ENCODE measurements at regions not wholly inside any gene's neighbourhood (a gene's known extent, or its start where the extent isn't known, plus 50 kb on each side); places are given as distances from the start of the nearest gene placed in this dataset.

DNA sequence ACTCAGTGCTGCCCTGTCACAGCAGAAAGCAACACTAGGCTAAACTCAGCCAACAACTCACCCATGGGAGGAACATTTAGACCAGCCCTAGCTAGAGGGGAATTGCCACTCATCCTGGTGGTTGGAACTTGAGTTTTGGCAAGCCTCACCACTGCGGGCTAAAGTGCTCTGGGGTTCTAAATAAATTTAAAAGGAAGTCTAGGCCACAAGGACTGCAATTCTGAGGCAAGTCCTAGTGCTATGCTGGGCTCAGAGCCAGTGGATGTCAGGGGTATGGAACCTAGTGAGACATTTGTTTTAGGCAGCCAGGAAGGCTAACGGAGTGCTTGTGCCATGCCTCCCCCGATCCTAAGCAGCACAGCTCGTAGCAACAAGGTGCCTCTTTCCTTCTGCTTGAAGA is 78.0 kb downstream of the RGS13 start:
- no peak for DNase-seq (ENCODE audit: low spot score)

DNA sequence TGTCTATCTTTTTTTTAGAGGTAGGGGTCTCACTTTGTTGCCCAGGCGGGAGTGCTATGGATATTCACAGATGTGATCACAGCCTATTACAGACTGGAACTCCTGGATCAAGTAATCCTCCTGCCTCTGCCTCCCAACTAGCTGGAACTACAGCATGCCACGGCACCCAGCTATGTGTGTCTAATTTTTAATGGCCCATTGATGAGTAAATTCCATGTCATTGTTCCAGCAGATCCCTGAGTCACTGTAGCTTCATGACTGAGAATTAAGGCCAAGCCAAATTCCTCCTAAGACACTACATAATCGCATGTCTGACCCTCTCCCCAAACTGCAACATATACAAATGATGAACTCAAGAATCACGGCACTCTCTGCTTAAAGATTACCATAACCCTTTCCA is 84.2 kb upstream of the RGS2 start:
- DNase-seq (ENCODE audit: low spot score), result no peak

DNA sequence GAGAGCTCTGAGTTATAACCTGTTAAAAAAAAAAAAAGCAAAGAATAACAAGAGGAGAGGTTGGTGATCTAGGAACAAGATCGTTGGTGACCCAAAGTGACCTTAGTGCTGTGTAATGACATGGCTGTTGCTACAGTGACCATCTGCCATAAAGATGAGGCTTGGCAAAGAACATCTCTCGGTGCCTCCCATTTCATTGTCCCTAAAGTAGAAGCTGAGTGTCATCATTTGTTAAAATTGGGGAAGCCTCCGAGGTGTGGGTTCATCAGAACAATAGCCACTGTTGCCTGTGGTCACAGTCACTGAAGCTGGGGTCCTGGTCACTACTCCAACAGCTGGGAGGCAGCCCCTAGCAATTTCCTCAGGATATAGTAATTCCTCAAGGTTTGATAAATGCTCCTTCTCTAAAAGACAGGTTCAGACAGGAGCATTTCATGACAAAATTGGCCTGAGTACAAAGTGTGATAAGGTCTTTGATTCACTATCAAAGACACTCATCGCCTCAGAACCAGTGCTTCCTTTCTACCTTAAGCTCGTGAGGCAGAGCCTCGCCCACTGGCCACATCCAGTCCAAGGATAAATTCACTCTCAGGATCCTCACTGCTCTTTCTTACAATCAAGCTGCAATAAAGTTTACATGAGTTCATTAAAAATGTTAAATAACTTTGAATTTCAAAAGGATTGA is 81.9 kb upstream of the RGS2 start:
- no peak for DNase-seq (ENCODE audit: low spot score)

DNA sequence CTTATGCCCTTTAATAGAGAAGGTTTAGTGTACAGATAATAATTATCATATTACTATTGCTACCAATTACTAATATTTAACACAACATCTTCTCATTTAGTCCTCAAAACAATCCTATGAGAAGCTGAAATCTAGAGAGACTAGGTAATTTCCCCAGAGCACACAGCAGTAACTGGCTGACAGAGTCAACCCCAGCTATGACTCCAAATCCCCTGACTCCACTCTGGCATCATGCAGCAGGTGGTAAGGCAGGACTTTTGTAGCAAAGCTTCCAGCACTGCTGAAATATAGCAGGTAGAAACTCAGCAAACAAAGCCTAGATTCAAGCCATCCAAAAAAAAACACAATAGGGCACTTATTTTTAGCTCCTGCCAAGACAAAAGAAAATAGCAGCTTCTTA is 79.3 kb upstream of the RGS2 start:
- DNase-seq (ENCODE audit: low spot score), result no peak

DNA sequence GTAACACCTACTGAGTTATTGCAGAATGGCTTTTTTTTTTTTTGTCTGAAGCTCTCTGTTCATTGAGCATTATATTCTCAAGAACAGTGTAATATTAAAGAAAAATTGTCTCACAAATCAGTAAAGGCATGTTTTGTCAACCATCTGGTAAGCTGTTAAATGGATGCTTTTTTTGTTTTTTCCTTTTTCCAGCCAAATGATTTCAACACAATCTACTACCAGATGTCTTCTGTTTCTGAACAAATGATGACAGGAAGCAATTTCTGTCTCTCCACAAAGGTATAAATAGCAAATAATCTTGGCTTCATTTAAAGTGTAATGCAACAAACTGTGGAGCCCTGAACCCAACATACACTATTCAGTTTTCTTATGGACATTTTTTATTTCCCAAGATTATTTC is 78.6 kb upstream of the RGS2 start:
- DNase-seq (ENCODE audit: low spot score), result no peak

DNA sequence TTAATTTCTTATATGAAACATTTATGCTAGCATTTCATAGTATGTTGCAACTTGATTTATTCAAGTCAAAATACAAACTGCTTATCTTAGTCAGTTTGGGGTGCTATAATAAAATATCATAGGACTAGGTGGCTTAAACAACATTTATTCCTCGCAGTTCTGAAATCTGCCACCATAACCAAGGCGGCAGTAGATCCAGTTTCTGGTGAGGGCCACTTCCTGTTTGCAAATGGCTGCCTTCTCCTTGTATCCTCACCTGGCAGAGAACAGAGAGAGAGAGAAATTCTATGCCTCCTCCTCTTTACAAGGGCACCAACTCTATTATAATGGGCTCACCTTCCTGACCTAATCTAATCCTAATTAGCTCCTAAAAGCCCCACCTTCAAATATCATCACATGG is 76.1 kb upstream of the RGS2 start:
- DNase-seq (ENCODE audit: low spot score), result no peak

DNA sequence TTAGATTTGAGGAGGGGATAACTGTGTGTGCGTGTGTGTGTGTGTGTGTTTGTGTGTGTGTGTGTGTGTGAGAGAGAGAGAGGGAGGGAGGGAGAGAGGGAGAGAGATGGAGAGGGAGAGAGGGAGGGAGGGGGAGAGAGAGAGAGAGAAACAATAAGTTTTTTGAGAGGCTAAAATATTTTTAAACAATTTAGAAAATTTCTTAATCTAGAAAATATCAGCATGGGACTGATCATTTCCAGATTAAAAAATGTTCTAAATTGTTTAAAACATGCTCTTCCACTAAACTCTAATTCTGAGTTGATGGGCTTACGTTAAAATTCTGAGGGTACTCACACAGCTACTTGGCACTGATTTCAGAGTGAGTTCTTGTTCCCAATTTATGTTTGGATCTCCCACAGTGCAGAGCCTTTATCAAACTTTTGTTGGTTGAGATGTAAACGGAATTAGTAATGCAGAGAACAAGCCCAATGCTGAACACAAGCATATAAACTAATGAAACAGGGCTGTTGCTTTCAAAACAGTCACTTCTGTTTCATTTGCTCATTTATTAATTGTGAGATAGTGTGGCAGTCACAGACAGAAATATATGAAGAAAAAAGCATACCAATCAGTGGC is 73.4 kb upstream of the RGS2 start:
- no peak for DNase-seq (ENCODE audit: low spot score)

DNA sequence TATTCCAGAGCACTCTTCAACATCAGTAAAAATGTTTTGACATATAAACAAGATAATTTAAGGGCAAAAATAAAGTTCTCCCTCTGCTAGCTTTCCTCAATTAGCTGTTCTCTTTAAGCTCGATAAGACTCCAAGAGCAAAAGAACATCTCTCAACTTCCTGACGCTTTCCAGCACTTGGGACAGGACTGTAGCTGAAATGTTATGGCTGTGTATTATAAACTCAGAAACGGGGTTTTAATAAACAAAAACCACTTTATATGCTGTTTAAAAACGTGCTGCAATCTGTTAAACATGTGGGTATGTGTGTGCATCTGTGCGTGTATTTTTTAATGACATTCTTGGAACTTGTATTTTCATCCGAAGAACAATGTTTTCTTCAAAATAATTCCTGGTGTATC is 71.5 kb upstream of the RGS2 start:
- no peak for DNase-seq (ENCODE audit: low spot score)

DNA sequence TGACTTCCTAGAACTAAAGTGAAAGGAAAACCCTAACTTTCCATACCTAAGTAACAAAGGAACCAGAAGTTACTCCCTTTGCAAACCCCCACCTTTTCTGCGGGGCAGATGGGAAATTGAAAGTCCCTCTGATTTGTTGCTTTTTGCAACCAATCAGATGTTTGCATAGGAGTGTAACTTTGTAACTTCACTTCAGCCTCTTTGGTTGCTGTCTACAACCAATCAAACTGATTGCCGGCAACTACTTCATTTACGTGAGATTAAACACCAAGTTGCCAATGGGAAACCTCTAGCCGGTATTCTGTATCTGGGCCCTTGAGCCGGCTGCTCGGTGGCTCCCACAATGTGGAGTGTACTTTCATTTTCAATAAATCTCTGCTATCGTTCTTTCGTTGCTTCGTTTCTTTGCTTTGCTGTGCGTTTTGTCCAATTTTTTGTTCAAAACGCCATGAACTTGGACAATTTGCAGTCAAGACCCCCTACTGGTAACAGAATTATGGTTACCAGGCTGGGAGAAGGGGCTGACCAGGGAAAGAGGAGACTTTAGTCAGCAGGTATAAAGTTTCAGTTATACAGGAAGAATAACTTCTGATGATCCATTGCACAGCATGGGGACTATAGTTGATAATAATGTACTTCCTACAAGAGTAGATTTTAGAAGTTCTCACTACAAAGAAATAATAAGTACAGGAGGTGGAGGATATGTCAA is 69.2 kb upstream of the RGS2 start:
- no peak for DNase-seq (ENCODE audit: low spot score)

DNA sequence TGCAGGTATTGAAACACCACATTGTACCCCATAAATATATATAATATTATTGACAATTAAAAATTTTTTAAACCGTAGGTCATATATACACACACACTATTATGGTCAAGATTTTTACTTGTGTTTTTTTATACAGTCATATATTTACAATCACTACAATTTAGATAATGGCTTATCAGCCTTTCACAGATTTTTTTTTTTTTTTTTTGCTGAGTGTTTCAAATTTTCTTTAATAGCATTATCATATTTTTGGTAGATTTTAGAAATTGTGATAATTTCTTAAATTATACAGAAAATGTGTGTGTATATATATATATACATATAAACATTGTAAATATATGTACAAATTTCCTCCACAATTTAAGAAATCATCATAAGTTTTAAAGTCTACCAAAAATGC is 68.6 kb upstream of the RGS2 start:
- no peak for DNase-seq (ENCODE audit: low spot score)

DNA sequence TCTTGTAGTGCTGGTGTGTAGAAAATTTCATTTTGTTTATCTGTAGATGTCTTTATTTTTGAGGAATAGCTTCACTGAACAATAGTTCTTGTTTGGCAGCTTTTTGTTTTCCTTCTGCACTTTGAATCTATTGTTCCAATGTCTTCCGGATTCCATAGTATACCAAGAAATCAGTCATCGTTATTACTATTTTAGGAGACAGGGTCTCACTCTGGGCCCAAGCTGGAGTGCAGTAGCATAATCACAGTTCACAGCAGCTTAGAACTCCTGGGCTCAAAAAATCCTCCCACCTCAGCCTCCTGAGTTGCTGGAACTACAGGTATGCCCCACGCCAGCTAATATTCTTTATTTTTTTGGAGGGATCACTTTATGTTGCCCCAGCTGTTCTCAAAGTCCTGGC is 67.7 kb upstream of the RGS2 start:
- DNase-seq (ENCODE audit: low spot score), result no peak

DNA sequence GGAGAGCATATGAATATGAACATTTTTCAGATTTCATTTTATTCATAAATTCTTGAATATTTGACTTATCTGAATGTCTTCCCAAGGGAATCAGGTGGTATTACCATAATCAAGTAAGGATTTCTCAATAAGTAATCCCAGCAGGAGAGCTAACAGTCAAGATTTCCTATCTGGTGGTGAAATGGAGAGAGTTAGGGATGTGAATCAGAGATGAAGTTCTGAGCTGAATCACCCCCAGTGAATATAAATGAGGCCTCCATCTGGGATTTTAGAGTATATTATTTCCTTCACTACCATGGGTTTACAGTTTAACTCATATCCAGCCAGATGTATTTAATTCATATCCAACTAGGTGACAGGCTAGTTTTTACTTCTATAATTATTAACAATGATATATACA is 61.5 kb upstream of the RGS2 start:
- no peak for DNase-seq (ENCODE audit: low spot score)

DNA sequence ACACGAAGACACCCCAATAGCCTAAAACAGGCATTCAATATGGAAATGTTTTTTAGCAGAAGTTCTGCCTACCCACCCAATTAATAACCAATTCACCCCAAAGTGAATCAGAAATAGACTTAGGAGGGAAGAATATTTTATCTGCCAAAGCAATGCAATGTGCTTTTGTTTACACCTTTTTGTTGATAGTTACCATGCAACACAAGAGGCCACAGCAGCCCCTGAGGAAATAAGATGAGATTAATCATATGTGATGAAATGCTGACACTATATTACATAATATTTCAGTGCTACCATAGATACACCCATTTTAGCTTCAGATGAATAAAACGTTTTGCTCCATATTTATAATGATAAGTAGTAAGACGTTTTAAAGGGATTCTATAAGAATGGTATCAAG is 60.9 kb upstream of the RGS2 start:
- no peak for DNase-seq (ENCODE audit: low spot score)

DNA sequence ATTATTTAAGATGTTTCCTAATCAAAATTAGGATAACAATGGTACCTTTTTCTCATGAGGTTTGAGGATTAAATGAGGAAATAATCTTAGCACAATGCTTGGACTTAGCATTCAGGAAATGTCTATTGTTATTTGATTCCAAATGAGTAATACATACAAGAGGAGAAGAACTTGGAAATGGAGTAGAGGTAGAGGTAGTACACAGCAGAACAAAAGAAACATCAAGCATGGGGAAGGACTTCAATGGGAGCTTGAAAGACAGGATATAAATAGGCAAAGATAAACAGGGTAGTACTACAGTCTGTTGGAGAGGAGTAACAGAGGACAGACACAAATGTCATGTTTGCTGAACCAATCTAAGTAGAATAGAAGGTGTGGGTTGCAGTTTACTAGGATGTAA is 59.5 kb upstream of the RGS2 start:
- no peak for DNase-seq (ENCODE audit: low spot score)

DNA sequence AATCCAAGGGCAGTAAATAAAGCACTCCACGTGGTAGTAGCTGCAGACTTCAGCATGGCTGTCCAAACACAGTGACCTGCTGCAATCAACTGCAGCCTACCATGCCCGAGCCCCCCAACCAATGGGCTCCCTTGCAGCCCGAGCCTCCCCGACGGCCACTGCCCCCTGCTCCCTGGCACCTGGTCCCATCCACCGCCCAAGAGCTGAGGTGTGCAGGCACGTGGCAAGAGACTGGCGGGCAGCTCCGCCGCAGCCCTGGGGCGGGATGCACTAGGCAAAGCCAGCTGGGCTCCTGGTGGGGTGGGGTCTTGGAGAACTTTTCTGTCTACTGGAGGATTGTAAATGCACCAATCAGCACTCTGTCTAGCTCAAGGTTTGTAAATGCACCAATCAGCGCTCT is 57.6 kb upstream of the RGS2 start:
- DNase-seq (ENCODE audit: low spot score), result no peak

DNA sequence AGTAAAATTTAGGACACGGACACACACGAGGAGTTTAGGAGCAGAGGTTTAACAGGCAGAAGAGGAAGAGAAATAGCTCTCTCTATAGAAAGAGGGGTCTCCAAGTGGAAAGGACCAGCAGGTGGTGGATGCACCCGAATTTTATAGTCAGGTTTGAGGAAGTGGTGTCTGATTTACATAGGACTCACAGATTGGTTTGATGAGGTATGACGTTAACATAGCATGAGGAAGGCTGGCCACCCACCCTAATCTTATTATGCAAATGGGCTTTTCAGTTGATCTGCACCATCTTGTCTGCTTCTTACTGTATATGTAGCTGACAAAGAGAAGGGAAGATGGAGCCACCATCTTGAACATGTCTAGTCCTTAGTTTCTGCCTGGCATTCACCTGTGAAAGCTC is 52.5 kb upstream of the RGS2 start:
- no peak for DNase-seq (ENCODE audit: low spot score)

DNA sequence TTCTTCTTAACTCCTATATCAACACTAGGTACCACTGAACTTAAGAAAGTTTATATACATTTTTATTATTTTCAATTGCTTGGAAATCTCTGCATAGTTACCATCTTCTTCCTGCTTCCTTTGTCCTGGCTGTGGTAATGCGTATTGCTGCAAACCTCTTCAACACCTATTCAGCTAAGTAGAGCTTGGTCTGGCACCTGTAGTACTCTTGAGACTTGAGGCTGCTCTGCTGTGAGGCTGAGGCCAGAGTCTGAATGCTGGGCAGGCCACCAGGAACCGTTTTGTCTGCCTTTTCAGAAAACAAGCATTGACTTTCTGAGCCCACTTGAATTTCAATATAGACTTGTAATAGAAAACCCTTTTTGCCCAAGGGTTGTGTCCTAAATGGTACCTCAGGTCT is 52.0 kb upstream of the RGS2 start:
- DNase-seq (ENCODE audit: low spot score), result peak; percentile 32

DNA sequence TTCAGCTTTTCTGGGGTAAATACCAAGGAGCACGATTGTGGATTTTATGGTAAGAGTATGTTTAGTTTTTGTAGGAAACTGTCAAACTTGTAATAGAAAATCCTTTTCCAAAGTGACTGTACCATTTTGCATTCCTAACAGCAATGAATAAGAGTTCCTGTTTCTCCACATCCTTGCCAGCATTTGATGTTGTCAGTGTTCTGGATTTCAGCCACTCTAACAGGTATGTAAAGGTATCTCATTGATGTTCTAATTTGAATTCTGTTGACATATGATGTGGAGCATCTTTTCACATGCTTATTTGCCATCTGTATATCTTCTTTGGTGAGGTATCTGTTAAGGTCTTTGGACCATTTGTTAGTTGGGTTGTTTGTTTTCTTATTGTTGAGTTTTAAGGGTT is 50.3 kb upstream of the RGS2 start:
- no peak for DNase-seq (ENCODE audit: low spot score)
